ENCODE measurements at regions not wholly inside any gene's neighbourhood (a gene's known extent, or its start where the extent isn't known, plus 50 kb on each side); places are given as distances from the start of the nearest gene placed in this dataset.
"Not testable (repeated sequence)": the region's sequence is repeated elsewhere in the genome, so short reads cannot be mapped to it uniquely, and the experiment has no call there.

DNA sequence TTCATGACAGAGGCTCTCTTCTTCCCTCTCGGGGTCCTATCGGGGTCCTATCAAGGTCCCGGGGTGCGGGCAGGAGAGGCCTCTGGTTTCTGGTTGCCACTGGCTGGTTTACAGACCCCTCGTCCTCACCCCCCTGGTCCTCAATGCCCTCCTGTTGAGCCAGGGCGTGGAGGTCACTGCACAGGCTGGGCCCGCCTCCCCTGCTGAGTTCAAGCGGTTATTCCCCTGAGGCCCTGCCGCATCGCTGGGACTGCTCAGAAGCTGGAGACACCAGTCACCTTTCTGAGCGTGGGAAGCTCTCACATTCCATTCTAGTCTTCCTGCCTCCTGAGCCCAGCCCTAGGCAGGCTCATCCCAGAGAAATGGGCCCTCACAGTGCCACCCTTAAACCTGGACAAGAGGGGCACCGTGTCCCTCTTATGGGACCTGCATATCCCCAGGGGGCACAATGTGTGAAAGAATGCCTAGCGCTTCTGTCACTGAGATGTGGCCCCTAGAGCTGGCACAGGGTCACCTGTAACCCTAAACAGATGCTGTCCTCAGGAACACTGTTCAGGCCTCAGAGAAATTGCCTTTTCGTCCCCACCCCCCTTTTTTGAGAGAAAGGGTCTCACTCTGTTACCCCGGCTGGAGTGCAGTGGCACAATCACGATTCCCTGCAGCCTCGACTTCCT, 177.7 kb upstream of the RGS6 start:
- DNase-seq (ENCODE audit: low read depth in 3 of 3, low spot score in 1 of 3), result no peak

- DNase-seq (ENCODE audit: low read depth in 3 of 3, low spot score in 1 of 3), result no peak
Observed at GRCh38 chr14:71758229-71758951, 173.8 kb upstream of the RGS6 start.

- no peak for DNase-seq (ENCODE audit: low read depth in 3 of 3, low spot score in 1 of 3)
Observed at GRCh38 chr14:71762575-71762974, 169.7 kb upstream of the RGS6 start.

- DNase-seq (ENCODE audit: low read depth in 3 of 3, low spot score in 1 of 3), result no peak
Observed at GRCh38 chr14:71764701-71765382, 167.4 kb upstream of the RGS6 start.

- DNase-seq (ENCODE audit: low read depth in 3 of 3, low spot score in 1 of 3), result no peak
Observed at GRCh38 chr14:71765505-71765904, 166.7 kb upstream of the RGS6 start.

- no peak for DNase-seq (ENCODE audit: low read depth in 3 of 3, low spot score in 1 of 3)
Observed at GRCh38 chr14:71770431-71770830, 161.8 kb upstream of the RGS6 start.

DNA sequence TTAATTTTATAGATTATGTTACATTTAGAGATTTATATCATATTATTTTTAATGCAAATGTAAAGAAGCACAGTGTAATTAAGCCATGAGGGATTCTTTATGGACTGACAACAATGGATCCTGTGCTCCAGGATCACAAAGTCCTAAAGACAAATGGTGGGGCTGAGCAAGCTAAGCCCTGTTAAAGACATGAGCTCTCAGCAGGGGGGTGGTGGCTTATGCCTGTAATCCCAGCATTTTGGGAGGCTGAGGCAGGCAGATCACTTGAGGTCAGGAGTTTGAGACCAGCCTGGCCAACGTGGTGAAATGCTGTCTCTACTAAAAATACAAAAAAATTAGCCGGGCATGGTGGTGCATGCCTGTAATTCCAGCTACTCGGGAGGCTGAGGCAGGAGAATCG, 160.8 kb upstream of the RGS6 start:
- DNase-seq (ENCODE audit: low read depth in 3 of 3, low spot score in 1 of 3), result not testable (repeated sequence)

- not testable (repeated sequence) for DNase-seq (ENCODE audit: low read depth in 3 of 3, low spot score in 1 of 3)
Observed at GRCh38 chr14:71771996-71772395, 160.2 kb upstream of the RGS6 start.

DNA sequence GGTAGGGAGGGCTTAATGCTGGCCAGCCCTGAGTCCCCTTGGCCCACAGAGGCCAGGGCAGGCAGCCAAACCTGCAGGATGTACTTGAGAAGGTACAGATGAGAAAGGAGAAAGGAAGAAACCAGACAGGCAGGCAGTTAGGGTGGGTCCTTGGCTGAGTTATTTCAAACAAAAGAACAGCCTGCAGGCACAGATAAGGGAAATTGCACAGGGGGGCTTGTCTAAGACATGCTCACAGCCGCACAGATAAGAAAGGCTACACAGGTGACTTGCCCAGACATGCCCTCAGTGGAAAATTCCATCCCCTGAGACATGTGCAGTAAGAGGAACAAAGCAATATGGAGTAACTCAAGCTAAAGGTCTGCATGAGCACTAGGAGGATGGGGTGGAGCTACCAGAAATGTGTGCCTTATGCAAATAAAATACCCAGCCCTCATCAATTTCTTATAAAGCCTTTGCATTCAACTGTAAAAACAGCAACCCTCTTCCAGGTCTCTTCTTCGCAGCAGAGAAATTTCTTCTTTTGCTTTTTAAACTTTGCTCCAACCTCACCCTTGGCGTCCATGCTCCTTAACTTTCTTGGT, 158.2 kb upstream of the RGS6 start:
- no peak for DNase-seq (ENCODE audit: low read depth in 3 of 3, low spot score in 1 of 3)

- DNase-seq (ENCODE audit: low read depth in 3 of 3, low spot score in 1 of 3), result no peak
Observed at GRCh38 chr14:71776471-71777360, 155.5 kb upstream of the RGS6 start.

GRCh38 chr14:71780075-71780474, 152.2 kb upstream of the RGS6 start:
- no peak for DNase-seq (ENCODE audit: low read depth in 3 of 3, low spot score in 1 of 3)

DNA sequence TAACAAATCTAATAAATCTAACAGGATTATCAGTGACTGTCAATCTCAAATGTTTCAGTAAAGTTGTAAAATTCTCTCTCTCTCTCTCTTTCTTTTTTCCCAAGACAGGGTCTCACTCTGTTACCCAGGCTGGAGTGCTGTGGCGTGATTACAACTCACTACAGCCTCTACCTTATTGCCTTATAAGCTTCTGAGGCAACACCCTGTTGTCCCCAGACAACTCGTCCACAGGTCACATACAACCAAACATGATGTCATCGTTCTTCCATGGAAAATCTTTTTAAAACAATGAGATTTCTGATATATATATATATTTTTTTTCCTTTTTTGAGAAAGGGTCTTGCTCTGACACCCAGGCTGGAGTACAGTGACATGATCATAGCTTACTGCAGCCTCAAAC, 151.4 kb upstream of the RGS6 start:
- no peak for DNase-seq (ENCODE audit: low read depth in 3 of 3, low spot score in 1 of 3)

DNA sequence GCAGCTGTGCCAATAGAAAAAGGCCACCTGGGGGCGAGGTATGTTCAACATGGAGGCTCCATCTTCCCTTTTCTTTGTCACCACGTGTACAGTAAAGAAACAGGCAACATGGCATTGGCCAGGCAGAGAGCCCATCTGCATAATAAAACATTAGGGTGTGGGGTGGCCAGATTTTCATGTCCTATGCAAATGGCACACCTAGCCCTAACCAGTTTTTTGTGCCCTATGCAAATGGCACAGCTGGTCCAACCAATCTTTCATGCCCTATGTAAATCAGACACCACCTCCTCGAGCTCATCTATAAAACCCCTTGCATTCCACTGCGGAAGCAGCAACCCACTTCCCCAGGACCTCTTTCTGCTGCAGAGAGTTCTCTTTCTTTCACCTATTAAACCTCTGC, 149.1 kb upstream of the RGS6 start:
- DNase-seq (ENCODE audit: low read depth in 3 of 3, low spot score in 1 of 3), result no peak

DNA sequence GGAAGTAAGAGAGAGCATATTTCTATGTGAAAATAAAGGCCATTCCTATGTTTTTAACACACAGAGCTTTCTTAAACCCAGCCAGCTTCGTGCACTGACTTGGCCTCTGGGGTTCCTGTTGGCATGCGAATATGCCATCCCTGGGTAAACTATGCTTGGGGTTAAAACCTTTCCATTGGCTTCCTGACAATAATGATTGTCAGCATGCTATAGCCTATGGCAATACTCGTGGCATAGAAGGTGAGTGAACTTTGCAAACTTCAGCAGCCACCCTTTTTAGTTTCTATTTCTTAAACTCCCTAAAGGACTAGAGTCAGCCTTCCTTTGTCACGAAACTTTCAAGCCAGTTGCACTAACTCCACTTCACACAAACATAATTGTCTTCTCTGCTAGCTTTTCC, 148.4 kb upstream of the RGS6 start:
- DNase-seq (ENCODE audit: low read depth in 3 of 3, low spot score in 1 of 3), result no peak

- no peak for DNase-seq (ENCODE audit: low read depth in 3 of 3, low spot score in 1 of 3)
Observed at GRCh38 chr14:71789005-71789404, 143.2 kb upstream of the RGS6 start.

DNA sequence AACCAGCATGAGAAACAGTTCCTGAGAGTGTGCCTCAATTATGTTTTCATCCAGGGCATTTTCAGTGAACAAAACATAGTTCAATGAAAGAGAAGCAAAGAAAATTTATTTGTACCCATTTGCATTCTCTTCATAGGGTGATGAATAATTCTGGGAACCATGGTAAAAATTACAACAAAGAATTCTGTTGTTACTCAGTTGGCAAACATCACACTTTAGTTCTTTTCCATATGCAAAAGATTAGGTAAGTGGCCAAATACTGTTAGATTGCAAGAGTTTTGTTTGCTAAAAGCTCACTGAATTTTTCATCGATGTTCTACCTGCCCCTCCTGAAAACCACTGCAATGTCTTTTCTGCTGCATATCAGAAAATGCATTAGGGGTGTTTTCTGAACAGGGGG, 132.4 kb upstream of the RGS6 start:
- DNase-seq (ENCODE audit: low read depth in 3 of 3, low spot score in 1 of 3), result no peak

DNA sequence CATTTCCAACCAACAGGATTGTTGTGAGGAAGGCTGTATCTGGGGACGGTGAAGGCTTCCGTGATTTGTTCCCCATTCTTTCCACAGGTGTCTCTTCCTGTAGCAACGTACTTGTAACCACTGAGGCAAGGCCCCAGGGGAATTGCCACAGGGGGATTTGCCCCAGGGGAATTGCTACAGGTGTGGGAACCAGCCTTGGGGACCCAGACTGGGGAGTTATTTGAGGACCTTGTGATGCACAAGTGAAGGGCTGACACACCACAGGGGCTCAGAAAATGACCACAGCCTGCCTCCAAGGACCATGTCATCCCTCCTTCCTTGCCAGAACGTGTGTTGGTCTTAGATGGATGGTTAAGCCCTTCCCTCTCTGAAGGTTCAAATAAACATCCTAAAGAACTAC, 131.4 kb upstream of the RGS6 start:
- DNase-seq (ENCODE audit: low read depth in 3 of 3, low spot score in 1 of 3), result no peak

- no peak for DNase-seq (ENCODE audit: low read depth in 3 of 3, low spot score in 1 of 3)
Observed at GRCh38 chr14:71803539-71804260, 128.5 kb upstream of the RGS6 start.

DNA sequence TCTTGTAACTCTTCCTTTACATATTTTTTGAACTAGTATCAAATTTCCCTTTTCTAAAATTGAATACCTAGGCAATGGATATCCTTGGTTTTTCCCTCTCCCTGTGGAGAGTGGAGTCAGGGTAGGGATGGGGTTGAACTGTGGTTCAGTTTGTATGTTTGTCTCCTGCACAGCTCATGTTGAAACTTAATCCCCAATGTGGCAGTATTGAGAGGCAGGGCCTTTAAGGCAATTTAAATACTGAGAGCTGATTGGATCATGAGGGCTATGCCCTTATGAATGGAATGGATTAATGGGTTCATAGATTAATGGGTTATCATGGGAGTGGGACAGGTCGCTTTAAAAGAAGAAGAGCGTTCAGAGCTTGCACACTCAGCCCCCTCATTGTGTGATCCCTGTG, 127.2 kb upstream of the RGS6 start:
- DNase-seq (ENCODE audit: low read depth in 3 of 3, low spot score in 1 of 3), result no peak

DNA sequence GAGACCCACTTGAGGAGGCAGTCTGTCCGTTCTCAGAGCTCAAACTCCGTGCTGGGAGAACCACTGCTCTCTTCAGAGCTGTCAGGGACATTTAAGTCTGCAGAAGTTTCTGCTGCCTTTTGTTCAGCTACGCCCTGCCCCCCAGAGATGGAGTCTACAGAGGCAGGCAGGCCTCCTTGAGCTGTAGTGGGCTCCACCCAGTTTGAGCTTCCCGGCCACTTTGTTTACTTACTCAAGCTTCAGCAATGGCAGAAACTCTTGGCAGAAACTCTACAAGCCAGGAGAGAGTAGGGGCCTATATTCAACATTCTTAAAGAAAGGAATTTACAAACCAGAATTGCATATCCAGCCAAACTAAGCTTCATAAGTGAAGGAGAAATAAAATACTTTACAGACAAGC, 125.2 kb upstream of the RGS6 start:
- DNase-seq (ENCODE audit: low read depth in 3 of 3, low spot score in 1 of 3), result not testable (repeated sequence)
